GM12878 (cell line): ENCODE measurements at regions not wholly inside any gene's neighbourhood (a gene's known extent, or its start where the extent isn't known, plus 50 kb on each side); places are given as distances from the start of the nearest gene placed in this dataset.

Experiments
- ATAC-seq: fragments of 200-7000 bp; cut with Tn5 transposase; 3 replicates; pipeline ENCODE4 v1.9.1; 2020; ENCODE audit warnings: mild to moderate bottlenecking, moderate library complexity
- BruUV-seq: library from RNA; stranded (reverse); fragments of 400-500 nt; replicated peaks from 2 replicates; lab custom pipeline; 2021; lab: Mats Ljungman, UMichigan
- CTCF ChIA-PET: fragments of 300-600 bp; sonication (Branson Sonifier 250); formaldehyde crosslinking; extraction: SDS; loops from one replicate; lab custom pipeline; 2021; ENCODE audit warnings: inconsistent platforms; lab: Yijun Ruan, JAX
- POLR2A ChIA-PET: fragments of 350-600 bp; formaldehyde crosslinking; extraction: SDS; loops from one replicate; lab custom pipeline; 2021; ENCODE audit warnings: inconsistent platforms; lab: Charles Lee
- RAD21 ChIA-PET: fragments of 300-600 bp; sonication (Branson Sonifier 250); formaldehyde crosslinking; loops from one replicate; lab custom pipeline; 2023; ENCODE audit warnings: antibody characterized with exemption; ENCODE audit not compliant: unreplicated experiment; lab: Charles Lee
- SMC1A ChIA-PET: fragments of 300-600 bp; sonication (Branson Sonifier 250); formaldehyde crosslinking; loops from one replicate; lab custom pipeline; 2023; ENCODE audit not compliant: unreplicated experiment, uncharacterized antibody; lab: Charles Lee
- DNase-seq: peaks from one replicate; pipeline ENCODE4 v3.0.0-alpha.2; 2011; ENCODE audit warnings: low read depth, low spot score
- FAIRE-seq: peaks from 3 replicates; lab custom pipeline; 2011; peaks lifted over from hg19 to GRCh38; lab: Jason Lieb, UNC
- H2AFZ ChIP-seq: 2 replicates; pipeline ENCODE4 v1.6.0; 2011; ENCODE audit warnings: low read depth, low read length, control low read depth; ENCODE audit not compliant: control insufficient read depth
- H3K27ac ChIP-seq: 2 replicates; pipeline ENCODE4 v1.5.1; 2011; ENCODE audit warnings: control low read depth; ENCODE audit not compliant: control insufficient read depth, insufficient read depth
- H3K27me3 ChIP-seq, 2 experiments: replicated peaks in 1 of 2; 2 replicates each; pipeline versions ENCODE4 v1.6.0 to v1.6.1; 2011; ENCODE audit warnings: low read length in 1 of 2; ENCODE audit not compliant: control insufficient read depth in 2 of 2, insufficient read depth in 2 of 2
- H3K36me3 ChIP-seq, 2 experiments: 2 replicates each; pipeline ENCODE4 v1.5.1; 2011; ENCODE audit warnings: low read length in 1 of 2; ENCODE audit not compliant: control insufficient read depth in 2 of 2, insufficient read depth in 2 of 2
- H3K4me1 ChIP-seq: 2 replicates; pipeline ENCODE4 v1.6.1; 2011; ENCODE audit warnings: mild to moderate bottlenecking, low read length, moderate library complexity, mixed read lengths; ENCODE audit not compliant: control insufficient read depth, insufficient read depth
- H3K4me2 ChIP-seq: 2 replicates; pipeline ENCODE4 v1.6.0; 2011; ENCODE audit warnings: control low read depth; ENCODE audit not compliant: control insufficient read depth, insufficient read depth
- H3K4me3 ChIP-seq: fragments of 200-600 bp; sonication (generic); 2 replicates; pipeline ENCODE4 v1.5.1; 2016
- H3K79me2 ChIP-seq: 2 replicates; pipeline ENCODE4 v1.6.0; 2011; ENCODE audit warnings: low read length; ENCODE audit not compliant: control insufficient read depth, insufficient read depth
- H3K9ac ChIP-seq: 2 replicates; pipeline ENCODE4 v1.8.0; 2011; ENCODE audit warnings: low read length, control low read depth, mixed read lengths; ENCODE audit not compliant: control insufficient read depth, insufficient read depth
- H3K9me3 ChIP-seq: replicated peaks from 3 replicates; pipeline ENCODE4 v1.5.1; 2011; ENCODE audit warnings: mild to moderate bottlenecking, low read length; ENCODE audit not compliant: control insufficient read depth, insufficient read depth
- H4K20me1 ChIP-seq: 2 replicates; pipeline ENCODE4 v1.6.0; 2011; ENCODE audit not compliant: control insufficient read depth, insufficient read depth
- EP300 ChIP-seq, 2 experiments: fragments of 150-350 bp in 1 of 2; IDR thresholded peaks; 2 replicates each; pipeline ENCODE4 v1.6.1; 2011 to 2012; ENCODE audit warnings: low read depth in 2 of 2, low read length in 2 of 2, borderline replicate concordance in 1 of 2, improper control_type of control experiment in 1 of 2, inconsistent platforms in 1 of 2; ENCODE audit not compliant: control insufficient read depth in 1 of 2
- ESRRA ChIP-seq: IDR thresholded peaks from 2 replicates; pipeline ENCODE4 v1.6.1; 2012; ENCODE audit warnings: mild to moderate bottlenecking, low read length, improper control_type of control experiment
- FOXK2 ChIP-seq: fragments of 450-650 bp; IDR thresholded peaks from 2 replicates; pipeline ENCODE4 v1.6.1; 2017; ENCODE audit warnings: mild to moderate bottlenecking, moderate library complexity
- HSF1 ChIP-seq: fragments of 150-350 bp; IDR thresholded peaks from 2 replicates; pipeline ENCODE4 v1.6.1; 2014; ENCODE audit warnings: mild to moderate bottlenecking, low read depth, low read length
- IRF3 ChIP-seq: fragments of 450-650 bp; IDR thresholded peaks from 2 replicates; pipeline ENCODE4 v1.6.1; 2014; ENCODE audit warnings: mild to moderate bottlenecking
- NKRF ChIP-seq: fragments of 450-650 bp; conservative IDR thresholded peaks from 2 replicates; pipeline ENCODE4 v1.6.1; 2017; ENCODE audit warnings: mild to moderate bottlenecking, moderate library complexity
- PML ChIP-seq: IDR thresholded peaks from 2 replicates; pipeline ENCODE4 v1.6.1; 2012; ENCODE audit warnings: low read length, inconsistent platforms
- RUNX3 ChIP-seq: IDR thresholded peaks from 2 replicates; pipeline ENCODE4 v1.6.1; 2012; ENCODE audit warnings: low read length, inconsistent platforms
- STAT3 ChIP-seq: IDR thresholded peaks from 2 replicates; pipeline ENCODE4 v1.6.1; 2011; ENCODE audit warnings: low read depth, low read length, improper control_type of control experiment
- USF2 ChIP-seq: IDR thresholded peaks from 2 replicates; pipeline ENCODE4 v1.6.1; 2011; ENCODE audit warnings: low read depth, low read length, improper control_type of control experiment, borderline replicate concordance
- ZBTB4 ChIP-seq: fragments of 450-650 bp; formaldehyde crosslinking; IDR thresholded peaks from 2 replicates; pipeline ENCODE4 v1.4.0; 2022; ENCODE audit warnings: mild to moderate bottlenecking, moderate library complexity
- ZNF207 ChIP-seq: fragments of 450-650 bp; IDR thresholded peaks from 2 replicates; pipeline ENCODE4 v1.6.1; 2014; ENCODE audit warnings: antibody characterized with exemption, mild to moderate bottlenecking, borderline replicate concordance
- ZSCAN29 ChIP-seq: fragments of 450-650 bp; IDR thresholded peaks from 2 replicates; pipeline ENCODE4 v1.6.1; 2017; ENCODE audit warnings: mild to moderate bottlenecking, moderate library complexity
- WGBS: methylation state at CpG from one replicate; pipeline ENCODE4 v1.1.6; 2016; ENCODE audit warnings: low lambda C conversion rate; ENCODE audit not compliant: insufficient replicate concordance, insufficient coverage; ENCODE audit errors: missing lambda C conversion rate; 5-methylcytosine and 5-hydroxymethylcytosine counted together
- in situ Hi-C: fragments of 300-500 bp; cut with MboI; formaldehyde crosslinking; loops from 9 replicates; pipeline ENCODE4 v1.14.3; 2018; ENCODE audit warnings: mixed read lengths
- intact Hi-C: fragments of 100-400 bp; cut with micrococcal nuclease; formaldehyde crosslinking; loops from one replicate; pipeline ENCODE4 v1.14.2; 2022; ENCODE audit not compliant: unreplicated experiment

- TF ChIP-seq STAT3 (no peak), ZSCAN29 (no peak)
- TF ChIP-seq, all 136 proteins: peak for 0
Measured at GRCh38 chr22:49328630-49329405, 498.9 kb downstream of the BRD1 start (continued).

- POLR2A ChIA-PET, result no interaction called here
- SMC1A ChIA-PET, result no interaction called here
- 28% methylated on average over 6 of the region's 6 CpGs for WGBS
- H3K4me2 ChIP-seq, result no peak overlapping the region
- RAD21 ChIA-PET, result no interaction called here
- DNase-seq (no peak), ATAC-seq (no peak), FAIRE-seq (no peak)
- H3K36me3 ChIP-seq, result no peaks in the 10 kb centered on the region
- H3K79me2 ChIP-seq, result no peaks in the 10 kb centered on the region
- no peak overlapping the region for H3K9ac ChIP-seq
- H3K9me3 ChIP-seq, result no peaks in the 10 kb centered on the region; the same call in 2 of the 3 replicates
- CTCF ChIA-PET, result no interaction called here
- intact Hi-C loops, result no loop called here
- in situ Hi-C loops, result loop anchor here (25.0 kb wide), 1 partner anchor 709 kb away; no protein-coding TSS in a partner anchor
- no TSS peak for BruUV-seq
- no peak overlapping the region for H2AFZ ChIP-seq
- H3K27ac ChIP-seq, result no peak overlapping the region
- no peaks in the 10 kb centered on the region for H4K20me1 ChIP-seq
- no peak overlapping the region for H3K4me3 ChIP-seq
- no peaks in the 10 kb centered on the region for H3K4me1 ChIP-seq
- H3K27me3 ChIP-seq, result no peaks in the 10 kb centered on the region; a peak in 1 of 4 replicates
- TF ChIP-seq ZBTB4 (CRISPR knock-in tag), result no peak
- no peak for TF ChIP-seq ZNF207
- no peak for TF ChIP-seq IRF3
- TF ChIP-seq EP300 (IDR thresholded peaks at IDR 0.05; ENCODE audit: borderline replicate concordance in 1 of 2, control insufficient read depth in 1 of 2, low read depth in 2 of 2, low read length in 2 of 2), result no peak
- TF ChIP-seq RUNX3, result no peak
- no peak for TF ChIP-seq NKRF
- TF ChIP-seq USF2, result no peak
- TF ChIP-seq FOXK2, result no peak
- no peak for TF ChIP-seq HSF1
- TF ChIP-seq ESRRA, result no peak
- no peak for TF ChIP-seq PML
Measured at GRCh38 chr22:49328118-49328475, 499.6 kb downstream of the BRD1 start.
